Renal cortical epithelial cell (primary cell): ENCODE measurements at regions not wholly inside any gene's neighbourhood (a gene's known extent, or its start where the extent isn't known, plus 50 kb on each side); places are given as distances from the start of the nearest gene placed in this dataset.

Source experiments
- DNase-seq: peaks from one replicate; pipeline ENCODE4 v3.0.0-alpha.2; 2011; ENCODE audit warnings: low read depth

DNA sequence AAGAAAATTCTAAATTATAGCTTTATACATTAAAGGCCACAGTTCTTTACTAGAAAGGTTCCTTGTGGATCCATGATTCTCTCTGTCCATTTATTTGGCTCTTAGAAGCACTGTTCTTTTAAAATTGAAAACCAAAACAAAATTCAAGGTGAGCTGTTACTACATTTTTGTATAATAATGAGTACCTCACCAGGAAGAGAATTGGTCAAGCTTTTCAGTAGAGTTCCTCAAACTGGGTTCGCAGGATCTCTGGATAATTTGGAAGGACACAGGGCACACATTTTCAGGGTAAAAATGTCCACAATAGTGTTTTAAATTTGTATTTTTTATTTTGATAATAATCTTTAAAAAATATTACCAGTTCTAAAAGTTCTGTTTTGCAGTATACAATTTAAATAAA is 93.0 kb downstream of the PPP1R3A start:
- no peak for DNase-seq

GRCh38 chr7:113824117-113824823 is 94.5 kb downstream of the PPP1R3A start:
- peak; percentile 43 for DNase-seq

- DNase-seq, result no peak
Measured at GRCh38 chr7:113819474-113819873, 99.3 kb downstream of the PPP1R3A start.

GRCh38 chr7:113816639-113817038 is 102.2 kb downstream of the PPP1R3A start:
- DNase-seq, result no peak

GRCh38 chr7:113813471-113813870 is 105.3 kb downstream of the PPP1R3A start:
- no peak for DNase-seq

DNA sequence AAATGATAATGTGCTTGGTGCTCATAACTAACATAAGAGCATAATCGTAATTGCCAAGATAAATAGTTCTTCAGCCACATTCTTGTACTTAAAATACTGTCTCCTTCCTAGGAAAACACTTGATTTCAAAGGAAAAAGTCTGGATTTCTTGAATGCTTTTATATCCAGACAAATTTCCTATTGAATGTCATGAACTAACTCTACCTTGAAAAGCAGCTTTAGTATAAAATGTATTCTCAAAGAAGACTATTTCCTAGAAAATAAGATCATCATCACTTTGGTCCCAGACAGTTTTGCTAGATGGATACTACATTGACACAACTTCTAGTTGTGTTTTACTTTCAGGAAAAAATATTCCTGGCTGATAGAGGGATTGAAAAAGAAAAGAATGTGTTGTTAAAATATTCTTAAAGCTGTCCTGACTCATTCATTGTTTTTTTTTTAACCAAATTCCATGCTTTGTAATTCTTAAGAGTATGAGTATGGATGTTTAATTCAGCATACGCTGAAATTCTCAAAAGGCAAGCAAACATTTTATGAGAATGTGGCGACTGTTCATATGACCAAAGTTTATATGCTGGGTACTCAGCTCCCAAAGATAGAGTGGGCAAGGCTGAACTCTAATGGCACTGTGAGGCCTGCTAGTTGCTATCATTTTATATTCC is 106.1 kb downstream of the PPP1R3A start:
- no peak for DNase-seq

DNA sequence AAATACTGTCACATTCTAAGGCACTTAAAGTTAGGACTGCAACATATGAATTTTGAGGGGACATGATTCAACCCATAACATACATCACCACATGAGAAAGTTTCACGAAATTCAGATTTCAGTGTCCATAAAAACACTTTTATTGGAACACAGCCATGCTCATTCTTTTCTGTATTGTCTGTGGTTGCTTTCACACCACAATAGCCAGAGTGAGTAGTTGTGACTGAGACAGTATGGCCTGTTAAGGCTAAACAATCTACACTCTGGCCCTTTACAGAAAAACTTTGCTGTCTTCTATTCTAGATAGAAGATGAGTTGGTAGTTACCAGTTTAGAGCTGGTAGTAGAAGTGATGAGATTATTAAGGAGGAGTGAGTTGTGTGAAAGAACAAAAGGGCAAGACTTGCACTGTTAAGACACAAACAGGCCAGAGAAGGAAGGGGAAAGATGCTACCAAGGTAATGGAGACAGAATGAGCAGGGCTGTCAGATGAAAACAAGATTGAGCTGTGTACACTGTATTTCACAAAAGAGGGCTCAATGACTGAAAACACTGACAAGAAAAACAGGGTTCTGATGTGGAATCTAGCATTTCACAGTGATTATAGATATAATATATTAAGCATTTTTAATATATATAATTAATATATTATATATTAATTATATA is 108.6 kb downstream of the PPP1R3A start:
- DNase-seq, result no peak

DNA sequence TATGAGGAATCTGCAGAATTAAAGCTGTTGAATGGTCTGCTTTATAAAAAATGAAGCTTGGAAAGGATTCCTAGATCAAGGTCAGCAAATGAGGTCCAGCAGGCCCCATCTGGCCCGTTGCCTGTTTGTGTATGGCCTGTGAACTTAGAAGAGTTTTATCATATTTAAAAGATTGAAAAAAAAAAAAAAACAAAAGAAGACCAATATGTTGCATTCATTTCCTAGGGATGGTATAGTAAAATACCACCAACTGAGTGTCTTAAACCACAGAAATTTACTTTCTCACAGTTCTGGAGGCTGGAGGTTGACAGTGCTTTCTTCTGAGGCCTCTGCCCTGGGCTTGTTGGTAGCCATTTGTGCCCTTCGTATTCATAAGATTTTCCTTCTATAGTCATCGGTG is 109.2 kb downstream of the PPP1R3A start:
- no peak for DNase-seq

- no peak for DNase-seq
Measured at GRCh38 chr7:113806633-113807327, 112.0 kb downstream of the PPP1R3A start.

GRCh38 chr7:113805976-113806375 is 112.8 kb downstream of the PPP1R3A start:
- no peak for DNase-seq

DNA sequence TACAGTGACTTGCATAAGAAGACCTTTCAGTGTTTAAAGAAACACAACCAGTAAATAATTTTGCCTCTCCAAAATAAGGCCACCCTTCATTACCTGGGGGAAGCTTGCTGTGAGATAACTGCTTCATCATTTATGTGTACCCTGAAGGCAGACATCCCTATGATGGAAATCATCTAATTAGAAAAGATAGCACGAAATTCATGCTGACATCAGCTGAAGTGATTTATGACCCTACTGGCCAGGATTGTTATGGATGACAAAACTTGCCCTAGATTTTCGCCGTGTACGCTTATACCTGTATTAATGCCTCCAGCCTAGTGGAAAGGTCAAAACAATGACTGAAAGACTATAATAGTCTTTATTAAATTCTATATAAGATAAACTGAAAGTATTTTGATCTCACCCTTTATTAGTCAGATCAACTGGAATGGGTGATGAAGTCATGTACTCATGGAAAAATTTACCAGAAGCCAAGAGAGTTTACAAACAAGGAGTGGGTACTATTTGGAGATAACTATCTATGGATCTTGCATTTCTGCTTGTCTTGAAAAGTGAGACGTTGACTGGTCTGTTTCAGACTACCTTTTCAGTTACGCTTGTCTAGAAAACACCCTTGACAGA is 114.2 kb downstream of the PPP1R3A start:
- DNase-seq, result no peak

- DNase-seq, result no peak
Measured at GRCh38 chr7:113801751-113802150, 117.1 kb downstream of the PPP1R3A start.

DNA sequence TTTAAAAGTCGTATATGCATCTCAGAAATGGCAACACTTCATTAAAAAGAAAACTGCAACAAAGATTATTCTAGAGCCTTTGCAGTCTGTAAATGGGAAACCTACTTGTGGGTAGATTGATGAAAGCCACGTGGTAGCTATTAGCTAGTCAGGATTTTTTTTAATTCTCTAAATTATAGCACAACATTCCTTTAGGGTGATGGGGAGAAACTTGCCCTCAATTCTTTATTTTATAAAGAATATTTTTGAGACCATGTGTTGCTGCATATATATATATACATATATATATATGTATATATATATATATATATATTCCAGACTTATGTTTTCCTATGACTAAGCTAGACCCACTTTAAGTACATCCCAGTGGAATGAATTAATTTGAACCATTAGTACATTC is 118.0 kb downstream of the PPP1R3A start:
- no peak for DNase-seq

DNA sequence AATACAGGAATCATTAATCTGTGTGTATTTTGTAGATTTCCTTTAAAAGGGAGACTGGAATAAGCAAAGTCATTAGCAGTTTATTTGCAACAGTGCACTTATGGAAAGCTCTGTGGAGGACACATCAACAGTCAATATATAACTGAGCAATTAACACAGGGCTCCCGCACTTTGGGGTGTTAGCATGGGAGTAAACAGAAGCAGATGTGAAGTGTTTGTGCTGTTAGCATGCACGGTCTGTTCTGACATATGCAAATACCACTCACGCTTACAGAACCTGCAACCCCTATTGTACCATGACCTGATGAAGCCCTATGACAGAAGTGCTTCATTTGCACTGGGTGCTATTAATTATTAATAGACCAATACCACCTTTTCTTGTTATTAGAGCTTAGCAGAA is 118.9 kb downstream of the PPP1R3A start:
- no peak for DNase-seq

GRCh38 chr7:113797420-113798010 is 121.3 kb downstream of the PPP1R3A start:
- no peak for DNase-seq

DNA sequence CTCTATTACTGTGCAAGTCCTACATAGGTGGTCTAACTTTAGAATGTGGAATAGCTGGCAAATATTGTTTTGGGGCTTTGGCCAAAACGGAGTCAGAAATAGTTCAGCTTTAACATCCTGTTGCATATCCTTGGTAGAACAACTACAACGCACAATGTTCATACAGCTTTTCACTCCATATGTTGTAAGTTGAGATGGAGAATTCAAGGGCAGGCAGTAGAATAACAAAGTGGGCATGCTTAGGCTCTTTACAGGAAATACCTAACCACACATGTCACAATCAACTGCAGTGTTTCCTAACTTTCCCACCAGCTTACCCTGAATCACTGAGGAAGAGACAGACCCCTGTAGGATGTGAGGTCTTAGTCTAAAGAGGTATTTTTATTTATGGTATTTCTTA is 122.3 kb downstream of the PPP1R3A start:
- peak; percentile 58 for DNase-seq

- DNase-seq, result no peak
Measured at GRCh38 chr7:113794573-113794972, 124.2 kb downstream of the PPP1R3A start.

DNA sequence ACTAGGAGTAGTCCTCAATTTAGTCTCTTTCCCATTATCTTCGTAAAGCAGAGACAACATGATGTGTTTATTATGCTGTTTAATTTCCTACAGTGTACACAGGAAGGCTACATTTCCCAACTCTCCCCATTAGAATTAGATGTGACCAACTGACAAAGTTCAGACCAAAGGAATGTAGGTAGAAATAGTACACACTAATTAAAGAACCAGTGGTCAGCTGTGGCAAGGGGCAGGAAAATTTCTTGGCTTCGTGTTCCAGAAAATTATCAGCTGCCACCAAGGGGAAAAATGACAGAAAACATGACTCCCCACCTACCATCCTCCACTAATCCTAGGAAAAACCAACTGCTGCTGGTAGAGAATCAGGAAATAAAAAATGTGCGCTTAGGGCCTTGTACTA is 125.6 kb downstream of the PPP1R3A start:
- no peak for DNase-seq

- DNase-seq, result no peak
Measured at GRCh38 chr7:113790025-113790424, 128.8 kb downstream of the PPP1R3A start.

DNA sequence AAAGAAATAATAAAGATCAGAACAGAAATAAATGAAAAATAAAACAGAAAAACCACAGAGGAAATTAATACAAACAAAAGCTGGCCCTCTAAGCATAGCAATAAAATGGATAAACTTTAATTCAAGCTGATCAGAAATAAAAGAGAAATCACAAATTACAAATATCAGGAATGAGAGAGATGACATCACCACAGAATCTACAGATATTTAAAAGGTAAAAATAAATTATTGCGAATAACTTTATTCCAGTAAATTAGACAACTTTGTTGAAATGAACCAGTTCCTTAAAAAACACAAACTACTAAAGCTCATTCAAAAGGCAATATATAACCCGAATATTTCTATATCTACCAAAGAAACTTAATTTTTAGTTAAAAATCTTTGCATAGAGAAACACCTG is 131.7 kb downstream of the PPP1R3A start:
- no peak for DNase-seq

DNA sequence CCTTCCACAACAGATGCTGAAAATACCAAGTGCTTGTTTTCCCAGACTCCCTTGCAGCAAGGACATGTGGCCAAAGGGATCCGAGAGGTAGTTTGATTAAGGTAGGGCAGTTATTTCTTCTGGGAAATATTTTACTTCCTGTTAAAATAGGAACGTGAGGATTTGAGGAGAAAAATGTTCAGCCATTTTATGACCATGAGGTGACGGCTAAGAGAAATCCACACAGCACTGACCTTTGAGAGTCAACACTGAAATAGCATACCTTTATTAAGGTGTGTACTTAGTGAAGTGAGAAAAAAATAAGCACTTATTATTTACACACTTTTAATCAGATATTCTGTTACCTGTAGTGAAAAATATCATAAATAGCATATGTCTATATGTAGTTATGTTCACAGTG is 133.9 kb downstream of the PPP1R3A start:
- DNase-seq, result no peak

DNA sequence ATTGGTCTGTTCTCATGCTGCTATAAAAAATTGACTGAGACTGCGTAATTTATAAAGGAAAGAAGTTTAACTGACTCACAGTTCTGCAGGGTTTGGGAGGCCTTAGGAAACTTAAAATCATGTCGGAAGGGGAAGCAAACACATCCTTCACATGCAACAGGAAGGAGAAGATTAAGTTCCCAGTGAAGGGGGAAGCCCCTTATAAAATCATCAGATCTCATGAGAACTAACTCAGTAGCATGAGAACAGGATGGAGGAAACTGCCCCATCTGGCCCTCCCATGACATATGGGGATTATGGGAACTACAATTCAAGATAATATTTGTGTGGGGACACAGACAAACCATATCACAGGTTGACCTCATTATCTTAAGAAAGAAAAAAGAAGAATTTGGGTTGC is 134.5 kb downstream of the PPP1R3A start:
- no peak for DNase-seq
